H9 (cell line): ENCODE measurements at regions not wholly inside any gene's neighbourhood (a gene's known extent, or its start where the extent isn't known, plus 50 kb on each side); places are given as distances from the start of the nearest gene placed in this dataset.

Experiments used
- DNase-seq: peaks from one replicate; pipeline ENCODE4 v3.0.0-alpha.2; 2017
- H2AFZ ChIP-seq: one replicate; pipeline ENCODE4 v1.6.1; 2013; ENCODE audit warnings: mild to moderate bottlenecking, low read length, control low read depth, moderate library complexity
- H2AK5ac ChIP-seq: 2 replicates; pipeline ENCODE4 v1.6.1; 2013; ENCODE audit warnings: low read length, control low read depth, mixed read lengths; ENCODE audit not compliant: insufficient read length
- H2BK120ac ChIP-seq: one replicate; pipeline ENCODE4 v1.6.1; 2013; ENCODE audit warnings: low read depth, mild to moderate bottlenecking, low read length, control low read depth, inconsistent platforms; ENCODE audit not compliant: poor library complexity, severe bottlenecking
- H2BK12ac ChIP-seq: 2 replicates; pipeline ENCODE4 v1.6.1; 2013; ENCODE audit warnings: low read length, control low read depth, mixed read lengths, low read depth; ENCODE audit not compliant: insufficient read length
- H2BK15ac ChIP-seq: 2 replicates; pipeline ENCODE4 v1.6.1; 2013; ENCODE audit warnings: low read depth, low read length, control low read depth
- H2BK20ac ChIP-seq: one replicate; pipeline ENCODE4 v1.6.1; 2013; ENCODE audit warnings: low read depth, mild to moderate bottlenecking, low read length, control low read depth, inconsistent platforms; ENCODE audit not compliant: poor library complexity, severe bottlenecking
- H2BK5ac ChIP-seq: 2 replicates; pipeline ENCODE4 v1.6.1; 2013; ENCODE audit warnings: low read length, control low read depth, mixed read lengths; ENCODE audit not compliant: insufficient read length
- H3K14ac ChIP-seq: 2 replicates; pipeline ENCODE4 v1.6.1; 2013; ENCODE audit warnings: low read length, control low read depth; ENCODE audit not compliant: insufficient read depth
- H3K18ac ChIP-seq: 2 replicates; pipeline ENCODE4 v1.6.1; 2013; ENCODE audit warnings: low read depth, mild to moderate bottlenecking, mixed read lengths, low read length, control low read depth; ENCODE audit not compliant: insufficient read length
- H3K23ac ChIP-seq: 2 replicates; pipeline ENCODE4 v1.6.1; 2013; ENCODE audit warnings: low read length, control low read depth, mixed read lengths, low read depth; ENCODE audit not compliant: insufficient read length
- H3K23me2 ChIP-seq: 2 replicates; pipeline ENCODE4 v1.6.1; 2013; ENCODE audit warnings: low read depth, mild to moderate bottlenecking, mixed read lengths, low read length, control low read depth; ENCODE audit not compliant: insufficient read length, poor library complexity, severe bottlenecking
- H3K27ac ChIP-seq: 2 replicates; pipeline ENCODE4 v1.5.1; 2013; ENCODE audit warnings: low read length, control low read depth, mixed read lengths, low read depth; ENCODE audit not compliant: insufficient read length
- H3K27me3 ChIP-seq: 2 replicates; pipeline ENCODE4 v1.6.1; 2013; ENCODE audit warnings: low read length, control low read depth, inconsistent platforms; ENCODE audit not compliant: insufficient read depth
- H3K4ac ChIP-seq: 2 replicates; pipeline ENCODE4 v1.6.1; 2013; ENCODE audit warnings: low read depth, mild to moderate bottlenecking, control low read depth, inconsistent platforms, low read length, moderate library complexity
- H3K4me1 ChIP-seq: 2 replicates; pipeline ENCODE4 v1.6.1; 2013; ENCODE audit warnings: low read length, control low read depth, inconsistent platforms; ENCODE audit not compliant: insufficient read depth
- H3K4me2 ChIP-seq: 2 replicates; pipeline ENCODE4 v1.6.1; 2013; ENCODE audit warnings: low read length, control low read depth, mixed read lengths; ENCODE audit not compliant: insufficient read length, insufficient read depth
- H3K56ac ChIP-seq: 2 replicates; pipeline ENCODE4 v1.6.1; 2013; ENCODE audit warnings: low read depth, mild to moderate bottlenecking, mixed read lengths, low read length, control low read depth; ENCODE audit not compliant: insufficient read length
- H3K79me1 ChIP-seq: 2 replicates; pipeline ENCODE4 v1.6.1; 2013; ENCODE audit warnings: low read depth, mild to moderate bottlenecking, moderate library complexity, low read length, control low read depth, inconsistent platforms; ENCODE audit not compliant: insufficient read depth, poor library complexity, severe bottlenecking
- H3K79me2 ChIP-seq: 2 replicates; pipeline ENCODE4 v1.6.1; 2013; ENCODE audit warnings: low read length, control low read depth, inconsistent platforms; ENCODE audit not compliant: insufficient read depth
- H3K9ac ChIP-seq: 2 replicates; pipeline ENCODE4 v1.6.1; 2013; ENCODE audit warnings: low read length, control low read depth, mixed read lengths; ENCODE audit not compliant: insufficient read length; ENCODE audit errors: extremely low read depth
- H3K9me3 ChIP-seq: one replicate; pipeline ENCODE4 v1.6.1; 2013; ENCODE audit warnings: low read depth, low read length, inconsistent platforms; ENCODE audit not compliant: control insufficient read depth
- H3T11ph ChIP-seq: one replicate; pipeline ENCODE4 v1.6.1; 2013; ENCODE audit warnings: mild to moderate bottlenecking, low read length, control low read depth, inconsistent platforms
- H4K20me1 ChIP-seq: one replicate; pipeline ENCODE4 v1.6.1; 2013; ENCODE audit not compliant: control insufficient read depth, insufficient read length, insufficient read depth
- H4K5ac ChIP-seq: 2 replicates; pipeline ENCODE4 v1.6.1; 2013; ENCODE audit warnings: low read depth, mild to moderate bottlenecking, mixed read lengths, low read length, control low read depth; ENCODE audit not compliant: insufficient read length
- H4K8ac ChIP-seq: replicated peaks from 2 replicates; pipeline ENCODE4 v1.6.1; 2013; ENCODE audit warnings: low read length, control low read depth, mixed read lengths, low read depth; ENCODE audit not compliant: insufficient read length
- H4K91ac ChIP-seq: 2 replicates; pipeline ENCODE4 v1.6.1; 2013; ENCODE audit warnings: low read depth, mild to moderate bottlenecking, moderate library complexity, mixed read lengths, low read length, control low read depth; ENCODE audit not compliant: insufficient read length
- H3K27ac Mint-ChIP-seq, 3 experiments: 2 replicates in 2 of 3; 3 replicates in 1 of 3; pipeline ENCODE4 v1.8.0; 2020 to 2021; ENCODE audit warnings: mixed read lengths in 3 of 3, mild to moderate bottlenecking in 1 of 3, moderate library complexity in 1 of 3
- H3K27me3 Mint-ChIP-seq: 2 replicates; pipeline ENCODE4 v1.8.0; 2021; ENCODE audit warnings: low read depth, mild to moderate bottlenecking, moderate library complexity, mixed read lengths
- H3K36me3 Mint-ChIP-seq, 3 experiments: 2 replicates in 2 of 3; 3 replicates in 1 of 3; pipeline ENCODE4 v1.8.0; 2020 to 2021; ENCODE audit warnings: low read depth in 3 of 3, mixed read lengths in 3 of 3; ENCODE audit not compliant: insufficient read depth in 1 of 3
- H3K4me1 Mint-ChIP-seq, 2 experiments: 2 replicates each; pipeline ENCODE4 v1.8.0; 2020; ENCODE audit warnings: mixed read lengths in 2 of 2
- H3K4me3 Mint-ChIP-seq, 2 experiments: 2 replicates in 1 of 2; 3 replicates in 1 of 2; pipeline ENCODE4 v1.8.0; 2020 to 2021; ENCODE audit warnings: mild to moderate bottlenecking in 2 of 2, mixed read lengths in 2 of 2, moderate library complexity in 1 of 2
- H3K9me3 Mint-ChIP-seq, 2 experiments: 2 replicates in 1 of 2; 3 replicates in 1 of 2; pipeline ENCODE4 v1.8.0; 2020; ENCODE audit warnings: mild to moderate bottlenecking in 2 of 2, mixed read lengths in 2 of 2, moderate library complexity in 1 of 2
- CTCF ChIP-seq: fragments of 200-600 bp; sonication (generic); conservative IDR thresholded peaks from 3 replicates; pipeline ENCODE4 v1.8.0; 2021; ENCODE audit warnings: antibody characterized with exemption, mild to moderate bottlenecking

GRCh38 chr5:107771926-107772325, 101.2 kb upstream of the EFNA5 start:
- Histone ChIP-seq H3K9ac (no peak overlapping the region), H3K56ac (no peak overlapping the region), H2AK5ac (no peak overlapping the region), H4K8ac (no peak overlapping the region), H3K23me2 (no peaks in the 10 kb centered on the region), H3K14ac (no peak overlapping the region), H3K79me2 (no peaks in the 10 kb centered on the region), H2BK12ac (no peak overlapping the region), H3K23ac (no peak overlapping the region), H3T11ph (no peak overlapping the region), H3K4me1 (peaks cover 9% of the 10 kb centered on the region; the same call in 1 of the 2 replicates), H4K20me1 (no peaks in the 10 kb centered on the region), H3K27me3 (no peaks in the 10 kb centered on the region), H4K5ac (no peak overlapping the region), H3K4ac (no peak overlapping the region), H2BK20ac (no peak overlapping the region), H3K27ac (no peak overlapping the region), H2BK5ac (no peak overlapping the region), H2AFZ (no peak overlapping the region), H3K18ac (no peak overlapping the region), H3K4me2 (no peak overlapping the region), H2BK120ac (no peak overlapping the region), H3K9me3 (no peaks in the 10 kb centered on the region), H3K79me1 (no peaks in the 10 kb centered on the region), H2BK15ac (no peak overlapping the region), H4K91ac (no peak overlapping the region)
- H3K27ac Mint-ChIP-seq: no peak overlapping the region
- no peak overlapping the region for H3K4me3 Mint-ChIP-seq
- no peaks in the 10 kb centered on the region for H3K36me3 Mint-ChIP-seq
- H3K27me3 Mint-ChIP-seq: no peaks in the 10 kb centered on the region
- no peak for DNase-seq
- peaks cover 57 to 62% of the 10 kb centered on the region in 2 experiments for H3K4me1 Mint-ChIP-seq
- TF ChIP-seq CTCF: no peak
- no peaks in the 10 kb centered on the region; a peak in 1 of 5 replicates for H3K9me3 Mint-ChIP-seq
